PC-3 (cell line): ENCODE measurements at regions not wholly inside any gene's neighbourhood (a gene's known extent, or its start where the extent isn't known, plus 50 kb on each side); places are given as distances from the start of the nearest gene placed in this dataset.

Source experiments
- CTCF ChIP-seq: fragments of 300-600 bp; sonication (generic); conservative IDR thresholded peaks from 2 replicates; pipeline ENCODE4 v1.5.1; 2017; ENCODE audit warnings: antibody characterized with exemption, low read depth, mild to moderate bottlenecking, low read length
- EZH2 ChIP-seq: fragments of 300-600 bp; sonication (generic); IDR thresholded peaks from one replicate; pipeline ENCODE4 v1.6.1; 2017; ENCODE audit warnings: antibody characterized with exemption, mild to moderate bottlenecking, low read length; ENCODE audit not compliant: unreplicated experiment
- EZH2phosphoT487 ChIP-seq: fragments of 300-600 bp; sonication (generic); IDR thresholded peaks from 2 replicates; pipeline ENCODE4 v1.6.1; 2018; ENCODE audit warnings: mild to moderate bottlenecking, antibody characterized with exemption, low read length, borderline replicate concordance

GRCh38 chr10:117905404-117905803 lies 141.3 kb downstream of the RAB11FIP2 start:
- TF ChIP-seq CTCF (no peak), EZH2 (no peak), EZH2phosphoT487 (no peak)
